ENCODE measurements at regions not wholly inside any gene's neighbourhood (a gene's known extent, or its start where the extent isn't known, plus 50 kb on each side); places are given as distances from the start of the nearest gene placed in this dataset.

GRCh38 chr13:48852911-48853727, 122.6 kb upstream of the FNDC3A start:
- intact Hi-C loops (cut with DNase I; ENCODE audit: low total_unique reads): no loop called here
- H3K36me3 ChIP-seq: no peaks in the 10 kb centered on the region
- H3K9me3 ChIP-seq: no peaks in the 10 kb centered on the region
- TF ChIP-seq POLR2A (IDR thresholded peaks at IDR 0.05) (no peak), POLR2AphosphoS5 (IDR thresholded peaks at IDR 0.05) (no peak)
- TF ChIP-seq, protein P1, sequence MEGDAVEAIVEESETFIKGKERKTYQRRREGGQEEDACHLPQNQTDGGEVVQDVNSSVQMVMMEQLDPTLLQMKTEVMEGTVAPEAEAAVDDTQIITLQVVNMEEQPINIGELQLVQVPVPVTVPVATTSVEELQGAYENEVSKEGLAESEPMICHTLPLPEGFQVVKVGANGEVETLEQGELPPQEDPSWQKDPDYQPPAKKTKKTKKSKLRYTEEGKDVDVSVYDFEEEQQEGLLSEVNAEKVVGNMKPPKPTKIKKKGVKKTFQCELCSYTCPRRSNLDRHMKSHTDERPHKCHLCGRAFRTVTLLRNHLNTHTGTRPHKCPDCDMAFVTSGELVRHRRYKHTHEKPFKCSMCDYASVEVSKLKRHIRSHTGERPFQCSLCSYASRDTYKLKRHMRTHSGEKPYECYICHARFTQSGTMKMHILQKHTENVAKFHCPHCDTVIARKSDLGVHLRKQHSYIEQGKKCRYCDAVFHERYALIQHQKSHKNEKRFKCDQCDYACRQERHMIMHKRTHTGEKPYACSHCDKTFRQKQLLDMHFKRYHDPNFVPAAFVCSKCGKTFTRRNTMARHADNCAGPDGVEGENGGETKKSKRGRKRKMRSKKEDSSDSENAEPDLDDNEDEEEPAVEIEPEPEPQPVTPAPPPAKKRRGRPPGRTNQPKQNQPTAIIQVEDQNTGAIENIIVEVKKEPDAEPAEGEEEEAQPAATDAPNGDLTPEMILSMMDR (IDR thresholded peaks at IDR 0.05): no peak
- H3K4me3 ChIP-seq: no peak overlapping the region
- DNase-seq (ENCODE audit: low spot score in 2 of 2): no peak
- no peaks in the 10 kb centered on the region for H3K4me1 ChIP-seq
- no peaks in the 10 kb centered on the region for H3K27me3 ChIP-seq
- H3K27ac ChIP-seq: no peak overlapping the region

- Histone ChIP-seq H3K4me3 (no peak overlapping the region), H3K4me1 (no peaks in the 10 kb centered on the region), H3K36me3 (no peaks in the 10 kb centered on the region), H3K27me3 (no peaks in the 10 kb centered on the region), H3K27ac (no peak overlapping the region), H3K9me3 (no peaks in the 10 kb centered on the region)
- TF ChIP-seq POLR2A (IDR thresholded peaks at IDR 0.05) (no peak), POLR2AphosphoS5 (IDR thresholded peaks at IDR 0.05) (no peak)
- TF ChIP-seq, protein P1 (IDR thresholded peaks at IDR 0.05): no peak
- intact Hi-C loops (cut with DNase I; ENCODE audit: low total_unique reads): no loop called here
- no peak for DNase-seq (ENCODE audit: low spot score in 2 of 2)
Measured at GRCh38 chr13:48853728-48854102, 122.0 kb upstream of the FNDC3A start.

- no peak for DNase-seq (ENCODE audit: low spot score in 2 of 2)
- Histone ChIP-seq H3K36me3 (no peaks in the 10 kb centered on the region), H3K4me3 (no peak overlapping the region), H3K27me3 (no peaks in the 10 kb centered on the region), H3K27ac (no peak overlapping the region), H3K4me1 (no peaks in the 10 kb centered on the region), H3K9me3 (no peaks in the 10 kb centered on the region)
- intact Hi-C loops (cut with DNase I; ENCODE audit: low total_unique reads): no loop called here
- TF ChIP-seq POLR2A (IDR thresholded peaks at IDR 0.05): no peak
- TF ChIP-seq, protein P1 (IDR thresholded peaks at IDR 0.05): no peak
- TF ChIP-seq POLR2AphosphoS5 (IDR thresholded peaks at IDR 0.05): no peak
Measured at GRCh38 chr13:48857576-48857975, 118.1 kb upstream of the FNDC3A start.

DNA sequence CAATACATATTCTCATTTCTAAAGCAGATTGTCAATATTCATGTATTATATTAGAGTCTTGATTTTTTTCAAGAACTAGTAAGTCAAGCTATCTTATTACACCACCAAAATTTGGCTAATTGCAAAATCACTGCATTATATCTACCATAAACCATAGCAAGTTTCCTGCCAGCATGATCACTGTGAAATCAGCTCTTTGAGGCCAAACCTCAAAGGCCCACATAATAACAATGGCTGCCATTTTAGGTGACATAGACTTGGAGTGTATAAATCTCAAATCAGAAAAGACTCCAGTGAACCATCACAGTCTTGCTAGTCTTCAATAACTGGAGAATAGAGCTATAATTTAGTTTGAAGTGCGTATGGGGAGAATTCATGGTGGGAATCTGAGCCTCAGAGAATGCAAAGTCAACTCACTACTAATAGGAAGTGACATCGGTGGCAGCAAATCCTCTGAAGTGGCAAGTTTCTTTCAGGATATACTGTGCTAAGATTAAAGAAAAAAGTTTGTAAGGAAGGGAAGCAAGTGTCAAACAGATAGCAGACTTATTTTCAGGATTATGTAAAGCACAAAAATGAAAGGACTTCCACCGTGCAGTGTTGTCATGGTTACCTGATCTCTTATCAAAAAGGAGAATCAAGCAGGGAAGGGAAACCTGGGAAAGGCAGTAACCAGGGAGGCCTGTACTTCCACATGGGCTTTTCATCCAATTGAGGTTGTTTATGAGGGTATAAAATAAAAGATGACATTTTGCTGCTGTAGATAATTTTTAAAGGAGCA, 117.4 kb upstream of the FNDC3A start:
- H3K4me3 ChIP-seq: no peak overlapping the region
- no peak overlapping the region for H3K27ac ChIP-seq
- TF ChIP-seq, protein P1 (IDR thresholded peaks at IDR 0.05): no peak
- no peak for TF ChIP-seq POLR2AphosphoS5 (IDR thresholded peaks at IDR 0.05)
- TF ChIP-seq POLR2A (IDR thresholded peaks at IDR 0.05): no peak
- no peaks in the 10 kb centered on the region for H3K9me3 ChIP-seq
- H3K4me1 ChIP-seq: no peaks in the 10 kb centered on the region
- intact Hi-C loops (cut with DNase I; ENCODE audit: low total_unique reads): no loop called here
- DNase-seq (ENCODE audit: low spot score in 2 of 2): no peak
- no peaks in the 10 kb centered on the region for H3K27me3 ChIP-seq
- H3K36me3 ChIP-seq: no peaks in the 10 kb centered on the region
